Mesendoderm (in vitro differentiated cells): ENCODE measurements at regions not wholly inside any gene's neighbourhood (a gene's known extent, or its start where the extent isn't known, plus 50 kb on each side); places are given as distances from the start of the nearest gene placed in this dataset.

Source experiments
- DNase-seq: peaks from one replicate; pipeline ENCODE4 v3.0.0; 2013
- H2AK5ac ChIP-seq: 2 replicates; pipeline ENCODE4 v1.6.1; 2013; ENCODE audit warnings: low read length, inconsistent platforms
- H2BK120ac ChIP-seq: 2 replicates; pipeline ENCODE4 v1.6.1; 2013; ENCODE audit warnings: low read depth, mild to moderate bottlenecking, low read length, moderate library complexity, mixed read lengths
- H2BK15ac ChIP-seq: replicated peaks from 2 replicates; pipeline ENCODE4 v1.6.1; 2013; ENCODE audit warnings: low read depth, mild to moderate bottlenecking, moderate library complexity
- H2BK5ac ChIP-seq: 2 replicates; pipeline ENCODE4 v1.6.1; 2013; ENCODE audit warnings: low read length, inconsistent platforms
- H3K18ac ChIP-seq: 2 replicates; pipeline ENCODE4 v1.6.1; 2013; ENCODE audit warnings: mild to moderate bottlenecking, low read length, mixed read lengths
- H3K23ac ChIP-seq: one replicate; pipeline ENCODE4 v1.6.1; 2013; ENCODE audit warnings: low read length
- H3K27ac ChIP-seq: 2 replicates; pipeline ENCODE4 v1.5.1; 2013; ENCODE audit warnings: low read depth, mild to moderate bottlenecking, inconsistent platforms, low read length, moderate library complexity
- H3K27me3 ChIP-seq: 2 replicates; pipeline ENCODE4 v1.6.1; 2013; ENCODE audit warnings: low read length, control low read depth, mild to moderate bottlenecking, inconsistent platforms; ENCODE audit not compliant: insufficient read depth, poor library complexity
- H3K36me3 ChIP-seq: 2 replicates; pipeline ENCODE4 v1.6.1; 2013; ENCODE audit warnings: low read length, inconsistent platforms; ENCODE audit not compliant: control insufficient read depth, insufficient read depth
- H3K4ac ChIP-seq: one replicate; pipeline ENCODE4 v1.6.1; 2013; ENCODE audit warnings: low read depth, mild to moderate bottlenecking, low read length, moderate library complexity
- H3K4me1 ChIP-seq: 2 replicates; pipeline ENCODE4 v1.6.1; 2013; ENCODE audit warnings: low read depth, low read length, inconsistent platforms; ENCODE audit not compliant: control insufficient read depth
- H3K4me2 ChIP-seq: 2 replicates; pipeline ENCODE4 v1.6.1; 2013; ENCODE audit warnings: low read length
- H3K4me3 ChIP-seq: 2 replicates; pipeline ENCODE4 v1.5.1; 2013; ENCODE audit warnings: mild to moderate bottlenecking, low read length
- H3K56ac ChIP-seq: one replicate; pipeline ENCODE4 v1.6.1; 2013; ENCODE audit warnings: low read length
- H3K79me1 ChIP-seq: 2 replicates; pipeline ENCODE4 v1.6.1; 2013; ENCODE audit warnings: low read length, inconsistent platforms
- H3K79me2 ChIP-seq: 2 replicates; pipeline ENCODE4 v1.6.1; 2013; ENCODE audit warnings: mild to moderate bottlenecking, low read length; ENCODE audit not compliant: control insufficient read depth, insufficient read depth
- H3K9ac ChIP-seq: 2 replicates; pipeline ENCODE4 v1.6.1; 2013; ENCODE audit warnings: low read length, inconsistent platforms
- H4K5ac ChIP-seq: one replicate; pipeline ENCODE4 v1.6.1; 2013; ENCODE audit warnings: low read length
- H4K8ac ChIP-seq: one replicate; pipeline ENCODE4 v1.6.1; 2013; ENCODE audit warnings: low read depth, mild to moderate bottlenecking, control low read depth, low read length, moderate library complexity
- WGBS: extraction: QIAGEN DNeasy Blood & Tissue Kit; methylation state at CpG from one replicate; pipeline ENCODE4 v1.1.7; 2013; ENCODE audit warnings: low lambda C conversion rate, missing lambda C conversion rate; ENCODE audit not compliant: insufficient coverage; ENCODE audit errors: extremely low coverage; 5-methylcytosine and 5-hydroxymethylcytosine counted together

DNA sequence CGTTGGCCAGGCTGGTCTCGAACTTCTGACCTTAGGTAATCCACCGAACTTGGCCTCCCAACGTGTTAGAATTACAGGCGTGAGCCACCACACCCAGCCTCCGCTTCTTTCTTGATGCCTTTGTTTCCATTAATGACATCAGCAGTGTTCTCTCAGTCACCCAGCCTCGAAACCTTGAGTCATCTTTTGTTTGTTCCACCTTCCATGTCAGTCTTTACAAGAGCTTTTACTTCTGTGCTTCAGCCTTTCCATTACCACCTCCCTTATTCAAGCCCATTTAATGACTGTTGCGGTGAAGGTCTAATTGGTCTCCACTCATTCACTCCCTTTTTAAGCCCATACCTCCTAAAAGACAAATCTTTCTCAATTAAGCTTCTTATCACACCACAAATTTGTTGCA, 146.6 kb upstream of the ADGRL2 start:
- Histone ChIP-seq H3K79me2 (no peaks in the 10 kb centered on the region), H3K36me3 (no peaks in the 10 kb centered on the region), H3K4me1 (peaks cover 5% of the 10 kb centered on the region), H3K4ac (no peak overlapping the region), H2BK120ac (no peak overlapping the region), H3K4me3 (no peak overlapping the region), H4K8ac (no peak overlapping the region), H3K27me3 (no peaks in the 10 kb centered on the region), H2BK15ac (no peak overlapping the region), H3K79me1 (no peaks in the 10 kb centered on the region), H3K9ac (no peak overlapping the region), H2BK5ac (no peak overlapping the region), H3K18ac (no peak overlapping the region), H2AK5ac (no peak overlapping the region), H3K27ac (no peak overlapping the region), H3K4me2 (no peak overlapping the region), H4K5ac (no peak overlapping the region), H3K23ac (no peak overlapping the region), H3K56ac (no peak overlapping the region)
- WGBS, result no CpG with 5 or more reads among the region's 8 CpGs
- DNase-seq, result peak; percentile 23

DNA sequence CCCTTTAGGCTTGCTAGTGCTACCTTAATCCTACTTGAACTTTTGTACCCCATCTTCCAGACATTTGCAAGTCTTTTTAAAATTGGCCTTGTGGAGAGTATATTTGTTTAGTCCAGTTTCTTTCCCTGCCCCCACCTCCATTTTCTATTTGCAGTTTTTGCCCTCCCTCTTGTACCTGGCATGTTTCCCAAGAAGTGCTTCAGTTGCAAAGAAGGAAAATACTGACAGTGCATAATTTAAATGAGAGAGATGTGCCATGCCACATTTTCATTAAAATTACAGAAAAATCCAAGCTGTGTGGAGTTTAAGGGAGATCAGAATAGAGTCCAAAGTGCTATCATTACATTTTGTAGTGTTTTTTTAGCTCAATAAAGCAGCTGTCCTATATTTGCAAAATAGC, 150.0 kb upstream of the ADGRL2 start:
- Histone ChIP-seq H3K79me1 (no peaks in the 10 kb centered on the region), H3K79me2 (no peaks in the 10 kb centered on the region), H3K4ac (no peak overlapping the region), H2BK5ac (no peak overlapping the region), H2BK120ac (no peak overlapping the region), H3K4me3 (no peak overlapping the region), H3K9ac (no peak overlapping the region), H3K27me3 (no peaks in the 10 kb centered on the region), H3K18ac (no peak overlapping the region), H4K8ac (no peak overlapping the region), H3K23ac (no peak overlapping the region), H3K4me1 (peaks cover 8% of the 10 kb centered on the region), H3K36me3 (no peaks in the 10 kb centered on the region), H2BK15ac (no peak overlapping the region), H4K5ac (no peak overlapping the region), H3K4me2 (no peak overlapping the region), H3K27ac (no peak overlapping the region), H2AK5ac (no peak overlapping the region), H3K56ac (no peak overlapping the region)
- DNase-seq, result no peak

DNA sequence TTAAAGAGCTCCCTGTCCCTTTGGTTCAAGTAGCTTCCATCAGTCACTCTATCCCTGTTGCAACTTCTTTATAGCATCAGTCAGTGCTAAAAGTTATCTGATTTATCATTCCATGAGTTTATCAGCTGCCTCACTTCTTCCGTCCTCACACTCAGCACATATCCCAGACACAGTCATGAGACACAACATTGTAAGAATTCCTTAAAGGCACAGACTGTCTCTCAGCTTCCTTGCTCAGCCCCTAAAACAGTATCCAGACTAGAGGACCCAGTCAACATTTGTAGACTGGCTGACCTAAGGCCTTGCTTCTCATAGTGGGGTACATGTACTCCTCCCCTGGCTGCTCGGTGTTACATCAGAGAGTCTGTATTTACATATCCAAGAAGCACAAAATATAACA, 164.9 kb upstream of the ADGRL2 start:
- Histone ChIP-seq H4K8ac (no peak overlapping the region), H3K56ac (no peak overlapping the region), H3K79me2 (no peaks in the 10 kb centered on the region), H3K9ac (no peak overlapping the region), H2BK15ac (no peak overlapping the region), H3K4me1 (no peaks in the 10 kb centered on the region), H2AK5ac (no peak overlapping the region), H4K5ac (no peak overlapping the region), H3K4ac (no peak overlapping the region), H2BK120ac (no peak overlapping the region), H3K36me3 (no peaks in the 10 kb centered on the region), H3K27ac (no peak overlapping the region), H3K27me3 (no peaks in the 10 kb centered on the region), H3K4me3 (no peak overlapping the region), H3K23ac (no peak overlapping the region), H3K18ac (no peak overlapping the region), H3K79me1 (no peaks in the 10 kb centered on the region), H3K4me2 (no peak overlapping the region), H2BK5ac (no peak overlapping the region)
- DNase-seq, result peak; percentile 35
- no CpG with 5 or more reads among the region's 2 CpGs for WGBS

DNA sequence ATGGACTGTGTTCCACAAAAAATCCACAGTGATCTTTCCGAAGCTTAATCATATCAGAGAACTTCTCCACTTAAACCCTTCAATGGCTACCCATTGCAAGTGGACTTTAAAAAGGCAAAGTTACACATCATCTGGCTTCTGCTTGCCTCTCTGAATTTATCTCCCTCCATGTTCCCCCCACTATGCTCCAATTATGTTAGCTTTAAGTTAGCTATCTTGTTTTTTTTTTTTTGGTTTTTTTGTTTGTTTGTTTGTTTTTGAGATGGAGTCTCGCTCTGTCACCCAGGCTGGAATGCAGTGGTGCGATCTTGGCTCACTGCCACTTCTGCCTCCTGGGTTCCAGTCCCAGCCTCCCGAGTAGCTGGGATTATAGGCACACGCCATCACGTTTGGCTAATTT, 166.4 kb upstream of the ADGRL2 start:
- Histone ChIP-seq H3K4ac (no peak overlapping the region), H3K36me3 (no peaks in the 10 kb centered on the region), H2AK5ac (no peak overlapping the region), H3K4me3 (no peak overlapping the region), H3K18ac (no peak overlapping the region), H3K27ac (no peak overlapping the region), H3K79me2 (no peaks in the 10 kb centered on the region), H3K56ac (no peak overlapping the region), H4K8ac (no peak overlapping the region), H3K79me1 (no peaks in the 10 kb centered on the region), H3K4me1 (no peaks in the 10 kb centered on the region), H4K5ac (no peak overlapping the region), H3K27me3 (no peaks in the 10 kb centered on the region), H3K4me2 (no peak overlapping the region), H2BK15ac (no peak overlapping the region), H3K9ac (no peak overlapping the region), H2BK120ac (no peak overlapping the region), H2BK5ac (no peak overlapping the region), H3K23ac (no peak overlapping the region)
- no peak for DNase-seq
- no CpG with 5 or more reads among the region's 6 CpGs for WGBS

DNA sequence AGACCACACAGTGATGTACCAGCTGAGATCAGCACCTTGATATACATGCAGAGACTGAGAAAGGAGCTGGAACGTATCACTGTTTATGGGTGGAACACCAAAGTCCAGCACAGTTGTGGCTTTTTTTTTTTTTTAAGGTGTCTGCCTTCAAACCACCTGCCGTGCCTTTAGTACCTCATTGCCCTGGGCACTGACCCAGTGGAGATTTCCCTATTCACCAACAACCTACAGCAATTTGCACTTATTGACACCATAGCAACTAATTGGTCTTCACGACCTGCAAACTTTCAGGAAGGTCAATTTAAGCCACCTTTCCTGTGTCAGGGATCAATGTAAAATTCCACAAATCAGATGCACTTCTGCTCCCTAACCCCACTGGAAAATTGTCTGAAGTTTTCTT, 181.6 kb upstream of the ADGRL2 start:
- Histone ChIP-seq H3K79me1 (no peaks in the 10 kb centered on the region), H3K4ac (no peak overlapping the region), H3K4me3 (no peak overlapping the region), H3K27ac (no peak overlapping the region), H3K4me1 (no peaks in the 10 kb centered on the region), H3K23ac (no peak overlapping the region), H4K8ac (no peak overlapping the region), H2BK5ac (no peak overlapping the region), H3K56ac (no peak overlapping the region), H2AK5ac (no peak overlapping the region), H3K79me2 (no peaks in the 10 kb centered on the region), H3K27me3 (no peaks in the 10 kb centered on the region), H3K9ac (no peak overlapping the region), H4K5ac (no peak overlapping the region), H3K18ac (no peak overlapping the region), H2BK15ac (no peak overlapping the region), H3K36me3 (no peaks in the 10 kb centered on the region), H3K4me2 (no peak overlapping the region), H2BK120ac (no peak overlapping the region)
- no CpG with 5 or more reads among the region's 3 CpGs for WGBS
- peak; percentile 42 for DNase-seq

DNA sequence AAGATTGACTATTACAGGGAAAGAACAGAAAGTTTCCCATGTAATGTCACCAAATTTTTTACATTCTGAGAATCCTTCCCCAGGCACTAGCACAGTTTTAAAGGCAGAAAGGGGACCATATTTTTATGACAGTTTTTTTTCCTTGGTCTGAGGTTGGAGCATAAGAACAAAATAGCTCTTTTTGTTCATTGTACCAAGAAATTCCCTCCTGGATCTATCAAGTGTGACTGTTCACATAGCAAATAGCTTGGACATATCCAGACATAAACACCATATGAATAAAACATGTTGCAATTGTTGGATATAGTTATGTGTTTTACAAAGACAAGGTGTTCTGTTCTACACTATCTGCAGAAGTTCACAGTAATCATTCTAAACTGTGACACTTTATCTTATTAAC, 182.4 kb upstream of the ADGRL2 start:
- Histone ChIP-seq H4K8ac (no peak overlapping the region), H3K27ac (no peak overlapping the region), H2BK5ac (no peak overlapping the region), H3K4me1 (no peaks in the 10 kb centered on the region), H2BK120ac (no peak overlapping the region), H3K4me2 (no peak overlapping the region), H3K18ac (no peak overlapping the region), H3K4ac (no peak overlapping the region), H3K27me3 (no peaks in the 10 kb centered on the region), H3K79me1 (no peaks in the 10 kb centered on the region), H3K9ac (no peak overlapping the region), H3K56ac (no peak overlapping the region), H3K4me3 (no peak overlapping the region), H3K23ac (no peak overlapping the region), H3K36me3 (no peaks in the 10 kb centered on the region), H4K5ac (no peak overlapping the region), H2BK15ac (no peak overlapping the region), H3K79me2 (no peaks in the 10 kb centered on the region), H2AK5ac (no peak overlapping the region)
- DNase-seq, result no peak
